Activated CD4-positive, alpha-beta T cell treated with anti-CD3 and anti-CD28 coated beads, Interleukin-2, amount 50 U/mL, for 1 hour (primary cell): ENCODE measurements at regions not wholly inside any gene's neighbourhood (a gene's known extent, or its start where the extent isn't known, plus 50 kb on each side); places are given as distances from the start of the nearest gene placed in this dataset.

Experiments used
- DNase-seq: peaks from one replicate; pipeline ENCODE4 v3.0.0-alpha.2; 2020

DNA sequence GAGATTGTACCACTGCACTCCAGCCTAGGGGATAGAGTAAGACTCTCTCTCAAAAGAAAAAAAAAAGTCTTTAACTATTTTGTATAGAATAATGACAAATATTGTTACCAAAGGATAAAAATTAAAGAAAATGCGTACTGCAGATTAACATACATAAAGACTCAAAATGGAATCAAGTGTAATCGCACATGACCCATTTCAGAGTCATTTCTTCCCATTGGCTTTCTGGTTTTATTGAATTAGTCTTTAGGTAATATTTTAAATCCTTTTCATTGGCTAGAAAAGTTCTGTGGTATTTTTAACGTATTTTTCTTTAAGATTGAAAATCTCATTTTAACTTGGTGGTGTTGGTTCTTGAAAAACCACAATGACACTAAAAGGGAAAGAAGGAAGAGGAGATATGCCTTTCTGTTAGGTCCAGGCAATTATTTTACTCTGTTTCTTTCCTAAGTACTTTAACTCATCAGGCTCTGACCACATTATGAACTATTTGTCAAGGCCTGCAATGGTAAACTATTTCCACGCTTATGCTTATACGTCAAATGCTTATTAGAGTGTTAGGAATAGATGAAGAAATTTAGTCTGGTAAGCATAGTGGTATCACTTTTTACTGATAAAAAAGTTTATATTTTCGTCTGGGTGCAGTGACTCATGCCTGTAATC, 52.3 kb downstream of the PLEKHG1 start:
- DNase-seq = no peak

DNA sequence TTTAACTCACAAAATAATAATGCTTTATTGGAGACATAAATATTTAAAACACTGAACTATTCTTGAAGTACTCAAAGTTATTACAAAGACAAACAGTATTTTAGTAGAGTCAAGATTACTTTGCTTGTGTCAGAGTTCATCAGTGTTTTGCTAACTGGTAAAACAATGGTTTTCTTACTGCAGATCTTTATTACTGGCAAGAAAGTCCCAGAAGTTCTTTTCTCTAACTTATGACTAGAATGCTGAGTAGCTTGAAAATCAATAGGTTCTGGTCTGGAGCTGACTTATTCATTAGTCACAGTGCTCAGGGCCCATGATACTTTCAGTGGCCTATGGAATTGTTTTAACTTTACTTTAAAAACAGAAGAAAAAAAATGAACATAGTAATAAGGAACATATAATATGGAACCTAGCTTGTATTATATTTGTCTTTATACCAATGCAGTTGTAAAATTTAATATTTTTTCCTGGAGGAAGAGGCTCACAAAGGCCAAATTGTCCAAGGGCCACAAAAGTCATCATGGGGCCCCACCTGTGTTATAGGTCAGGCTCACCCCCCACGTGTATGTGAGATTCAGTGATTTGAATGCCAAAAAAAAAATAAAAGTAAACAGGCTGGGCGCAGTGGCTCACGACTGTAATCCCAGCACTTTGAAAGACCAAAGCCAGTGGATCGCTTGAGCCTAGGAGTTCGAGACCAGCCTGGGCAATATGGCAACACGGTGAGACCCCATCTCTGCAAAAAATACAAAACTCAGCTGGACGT, 53.3 kb downstream of the PLEKHG1 start:
- no peak for DNase-seq

DNA sequence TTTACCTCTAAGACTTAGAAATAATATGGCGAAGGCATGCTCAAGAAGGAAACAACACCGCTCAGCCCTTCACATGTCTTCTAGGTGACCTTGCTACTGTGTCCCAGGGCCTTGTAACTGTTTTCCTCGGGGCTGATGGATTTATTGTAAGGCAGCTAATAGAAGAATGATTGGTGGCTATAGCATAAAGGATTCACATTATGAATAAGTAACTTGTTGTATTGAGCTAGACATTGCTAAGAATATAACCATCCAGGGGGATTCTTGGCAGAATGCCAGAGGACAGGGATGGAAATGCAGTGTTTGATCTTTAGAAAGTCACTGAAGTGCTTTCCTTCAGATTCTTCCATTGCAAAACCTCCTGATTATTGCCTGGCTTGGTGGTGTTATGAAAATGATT, 54.9 kb downstream of the PLEKHG1 start:
- no peak for DNase-seq

DNA sequence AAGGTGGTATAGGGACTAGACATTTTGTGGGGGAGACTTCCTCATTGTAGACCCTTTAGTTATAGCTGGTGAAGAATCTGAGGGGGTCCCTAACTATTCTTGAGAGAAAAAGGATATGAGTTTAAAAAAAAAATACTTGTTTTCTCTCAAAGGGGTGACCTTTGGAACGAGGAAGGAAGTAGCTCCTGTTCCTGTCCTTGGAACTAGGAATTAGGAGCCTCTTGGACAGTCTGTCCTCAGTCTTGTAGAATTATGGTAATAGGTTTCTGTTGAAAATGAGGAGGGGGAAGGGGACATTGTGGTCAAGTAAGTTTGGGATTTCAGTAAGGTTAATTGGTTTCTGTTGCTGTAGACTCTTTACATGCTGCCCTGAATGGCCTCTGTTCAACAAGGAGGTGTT, 56.5 kb downstream of the PLEKHG1 start:
- no peak for DNase-seq

DNA sequence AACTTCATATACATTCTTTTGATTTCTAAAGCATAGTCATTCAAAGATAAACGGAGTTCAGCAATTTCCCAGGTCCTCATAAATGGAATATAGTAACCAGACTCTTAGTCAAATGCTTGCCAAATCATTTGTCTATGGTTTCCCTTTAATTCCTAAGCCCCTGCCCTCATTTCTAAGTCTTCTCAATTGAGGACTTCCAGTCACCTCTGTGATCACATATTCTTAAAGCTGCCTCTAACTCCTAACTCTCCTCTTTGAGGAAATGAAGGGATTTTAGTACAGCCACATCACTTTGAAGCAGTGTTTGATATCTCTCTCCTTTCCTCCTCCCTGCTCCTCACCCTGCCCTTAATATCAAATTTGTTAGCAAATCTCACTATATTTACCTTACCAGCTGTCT, 58.7 kb downstream of the PLEKHG1 start:
- no peak for DNase-seq

DNA sequence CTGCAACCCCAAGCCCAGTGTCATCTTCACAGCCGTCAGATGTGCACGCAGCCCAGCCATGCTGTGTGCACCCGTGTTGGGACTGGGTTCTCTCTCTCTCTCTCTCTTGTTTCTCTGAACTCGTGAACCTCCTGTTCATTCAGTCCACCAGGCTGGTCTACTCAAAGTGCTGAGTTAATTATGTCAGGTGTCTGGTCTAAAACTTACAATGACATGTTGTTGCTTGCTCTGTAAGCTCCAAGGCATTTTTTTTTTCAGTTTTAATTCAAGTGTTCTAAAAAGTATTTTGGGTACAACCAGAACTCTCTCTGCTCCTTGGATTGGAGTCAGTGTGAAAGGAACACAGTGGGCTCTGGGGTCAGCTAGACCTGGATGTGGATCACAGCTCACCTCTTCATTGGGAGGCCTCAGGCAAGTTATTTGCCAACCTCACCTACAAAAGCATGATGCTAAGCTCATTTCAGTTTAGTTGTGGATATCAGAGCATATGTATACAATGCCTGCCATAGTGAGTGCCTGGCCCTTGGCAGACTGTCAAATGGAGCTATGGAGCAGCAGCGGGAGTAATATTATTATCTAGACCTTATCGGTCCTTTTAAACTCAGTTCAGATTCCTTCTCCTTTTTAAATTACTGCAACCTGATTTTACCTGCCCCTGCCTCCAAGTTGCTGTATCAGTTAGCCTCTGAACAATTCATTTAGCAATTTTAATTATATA, 59.5 kb downstream of the PLEKHG1 start:
- no peak for DNase-seq

GRCh38 chr6:150661216-150662007, 61.7 kb downstream of the PLEKHG1 start:
- DNase-seq = no peak

DNA sequence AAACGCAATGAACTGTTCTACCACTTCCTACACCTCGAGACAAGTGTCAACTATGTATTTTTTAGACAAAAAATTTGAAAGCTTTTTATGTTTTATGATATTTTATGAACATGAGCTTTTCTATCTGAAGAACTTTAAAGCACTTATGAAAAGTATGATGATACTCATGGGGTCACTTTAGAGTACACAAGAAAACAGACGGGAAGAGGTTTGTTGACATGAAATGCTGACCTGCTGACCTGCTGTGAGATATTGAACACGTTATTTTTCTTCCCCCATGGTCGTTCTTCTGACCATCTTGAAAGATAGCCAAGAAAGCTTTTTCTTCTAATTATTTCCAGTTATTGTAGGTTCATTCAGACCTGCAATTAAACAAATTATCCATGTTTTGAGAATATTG, 63.1 kb downstream of the PLEKHG1 start:
- DNase-seq = no peak

DNA sequence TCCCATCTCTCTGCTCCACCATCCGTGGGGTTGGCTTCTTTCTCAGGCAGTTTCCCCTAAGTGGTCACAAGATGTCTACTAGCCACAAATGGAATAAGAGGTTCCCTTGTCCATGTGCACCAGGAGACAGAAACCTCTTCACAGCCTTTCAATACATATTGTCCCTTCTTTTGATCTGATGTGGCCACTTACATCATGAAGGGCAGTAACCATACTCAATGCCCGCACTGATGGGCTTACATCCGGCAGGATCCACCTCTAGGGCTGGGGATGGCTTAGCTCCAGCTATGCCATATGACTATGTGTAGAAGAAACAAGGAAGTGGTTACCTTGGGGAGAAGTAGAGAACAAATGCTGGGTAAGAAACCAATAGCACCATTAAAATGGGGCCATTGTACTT, 64.4 kb downstream of the PLEKHG1 start:
- no peak for DNase-seq

DNA sequence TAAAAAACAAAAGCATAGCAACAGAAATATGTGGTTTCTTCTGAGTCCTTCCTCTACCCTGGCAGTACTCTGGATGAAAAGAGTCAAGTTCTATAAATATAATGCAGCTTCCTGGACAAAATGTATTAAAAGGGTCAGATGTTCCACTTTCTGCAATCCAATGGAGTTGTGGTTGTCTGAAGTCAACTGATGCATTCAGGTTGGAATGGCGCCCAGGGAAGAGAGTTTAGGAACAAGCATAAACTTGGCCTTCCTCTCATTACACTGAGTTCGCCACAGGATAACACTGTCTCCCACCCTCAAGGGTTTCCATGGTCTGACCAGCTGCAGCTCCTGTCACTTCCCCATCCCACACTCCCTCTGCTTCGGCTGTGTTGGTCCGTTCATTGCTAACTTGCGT, 66.4 kb downstream of the PLEKHG1 start:
- no peak for DNase-seq

- DNase-seq = no peak
Observed at GRCh38 chr6:150667359-150667758, 67.7 kb downstream of the PLEKHG1 start.

DNA sequence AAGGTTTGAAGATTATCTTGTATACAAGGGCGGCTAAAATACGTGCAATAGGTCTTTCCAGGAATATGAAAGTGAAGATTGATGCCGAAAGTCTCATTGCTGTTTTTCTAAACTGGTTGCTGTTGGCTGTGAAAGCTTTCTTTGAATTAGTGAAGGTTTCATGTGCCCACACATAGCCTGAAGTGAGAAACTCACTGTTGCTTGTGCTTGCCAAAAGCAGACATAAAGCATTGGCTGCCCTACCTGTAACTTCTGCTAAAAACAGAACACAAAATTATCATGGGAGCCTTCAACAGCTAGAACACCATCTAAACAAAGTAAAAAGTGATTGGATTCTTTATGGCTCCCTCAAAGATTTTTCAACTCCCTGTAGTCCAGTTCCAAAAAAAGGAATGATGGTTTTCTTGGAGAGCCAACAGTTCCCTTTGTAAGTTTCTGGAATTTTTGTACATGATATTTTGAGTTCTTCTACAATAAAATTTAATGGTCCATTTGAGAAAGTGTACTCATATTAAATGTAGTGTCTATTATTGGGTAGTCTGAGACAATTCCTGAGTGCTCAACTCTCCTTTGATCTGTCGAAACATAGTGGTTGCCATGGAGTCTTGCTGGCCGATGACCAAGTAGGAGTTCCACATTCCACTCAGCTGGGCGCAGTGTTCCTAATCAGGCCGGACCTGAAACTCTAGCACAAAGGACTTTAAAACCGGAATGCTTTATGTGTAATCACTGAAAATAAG, 68.5 kb downstream of the PLEKHG1 start:
- no peak for DNase-seq

DNA sequence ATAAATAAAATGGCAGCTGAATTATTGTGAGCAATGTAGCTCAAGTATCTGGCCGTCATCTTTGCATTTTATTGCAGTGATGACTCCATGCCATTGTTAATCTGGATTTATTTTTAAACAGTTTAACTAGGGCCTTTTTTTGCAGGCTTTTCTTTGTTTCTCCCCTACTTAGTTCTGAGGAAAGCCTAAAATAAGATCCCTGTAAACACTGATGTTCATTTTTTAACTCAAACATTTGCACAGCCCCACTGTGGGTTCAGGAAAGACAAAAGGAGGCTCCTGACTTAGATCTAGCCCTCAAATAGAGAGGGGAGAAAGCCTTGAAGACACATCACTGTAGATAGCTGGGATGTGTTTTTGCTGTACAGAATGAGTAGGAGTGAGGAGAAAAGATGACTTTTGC, 69.2 kb downstream of the PLEKHG1 start:
- no peak for DNase-seq

DNA sequence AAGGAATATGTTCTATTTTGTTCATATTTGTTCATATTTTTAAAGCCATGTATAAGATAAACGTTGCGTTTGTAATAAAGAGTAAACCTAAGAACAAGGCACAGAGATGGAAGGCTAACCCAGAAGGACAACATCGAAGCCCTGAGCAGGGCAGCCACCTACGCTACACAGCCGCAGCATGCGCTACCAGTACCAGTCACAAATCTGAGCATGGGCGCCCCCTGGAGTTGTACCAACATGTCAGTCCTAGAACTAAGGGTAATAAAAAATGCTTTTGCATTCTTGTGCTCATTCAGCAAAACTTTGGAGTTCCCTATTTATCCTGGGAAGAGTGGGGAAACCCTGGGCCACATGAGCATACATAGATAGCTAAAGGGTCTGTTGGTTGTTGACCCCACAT, 70.6 kb downstream of the PLEKHG1 start:
- no peak for DNase-seq

GRCh38 chr6:150672800-150673199, 73.1 kb downstream of the PLEKHG1 start:
- no peak for DNase-seq

DNA sequence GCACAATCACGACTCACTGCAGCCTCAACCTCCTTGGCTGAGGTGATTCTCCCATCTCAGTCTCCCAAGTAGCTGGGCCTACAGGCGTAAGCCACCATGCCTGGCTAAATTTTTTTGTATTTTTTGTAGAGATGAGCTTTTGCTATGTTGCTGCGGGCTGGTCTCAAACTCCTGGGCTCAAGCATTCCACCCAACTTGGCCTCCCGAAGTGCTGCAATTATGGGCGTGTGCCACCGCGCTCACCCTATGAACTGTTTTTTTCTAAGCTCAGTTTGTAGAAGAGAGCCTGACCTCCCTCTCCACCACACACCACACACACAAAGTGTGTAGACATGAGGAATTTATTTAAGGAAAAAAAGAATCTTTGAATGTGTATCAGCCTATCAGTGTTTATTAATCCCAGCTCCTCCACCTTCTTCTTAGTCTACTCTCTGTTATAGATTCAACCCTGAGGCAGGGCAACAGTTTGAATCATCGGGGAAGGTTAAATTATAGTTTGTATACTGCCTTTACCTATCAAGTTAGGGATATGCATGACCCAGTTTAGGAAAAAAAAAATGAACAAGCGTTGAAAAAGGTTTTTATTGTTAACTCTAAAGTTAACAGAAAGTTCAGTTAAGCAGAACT, 74.1 kb downstream of the PLEKHG1 start:
- DNase-seq = no peak

GRCh38 chr6:150676344-150676743, 76.7 kb downstream of the PLEKHG1 start:
- DNase-seq = no peak

- DNase-seq = no peak
Observed at GRCh38 chr6:150676772-150677171, 77.1 kb downstream of the PLEKHG1 start.

DNA sequence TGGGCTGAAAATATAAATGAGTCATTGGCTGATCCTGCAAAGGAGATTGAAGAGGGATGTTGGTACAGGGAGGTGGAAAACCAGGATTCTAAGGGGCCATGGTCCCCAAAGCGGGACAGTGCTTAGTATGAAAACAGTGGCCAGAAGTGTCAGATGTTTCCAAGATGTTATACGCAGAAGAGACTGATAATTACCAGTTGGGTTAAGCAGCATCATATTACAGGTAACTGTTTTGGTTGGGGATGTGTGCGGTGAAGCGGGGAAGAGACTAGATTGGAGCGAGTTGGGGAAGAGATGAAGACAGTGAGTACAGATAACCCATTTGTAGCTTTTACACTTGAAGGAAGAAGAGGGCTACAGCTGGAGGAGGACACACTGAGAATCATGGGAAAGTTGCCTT, 80.8 kb downstream of the PLEKHG1 start:
- no peak for DNase-seq

GRCh38 chr6:150681578-150682395, 82.1 kb downstream of the PLEKHG1 start:
- DNase-seq = no peak

DNA sequence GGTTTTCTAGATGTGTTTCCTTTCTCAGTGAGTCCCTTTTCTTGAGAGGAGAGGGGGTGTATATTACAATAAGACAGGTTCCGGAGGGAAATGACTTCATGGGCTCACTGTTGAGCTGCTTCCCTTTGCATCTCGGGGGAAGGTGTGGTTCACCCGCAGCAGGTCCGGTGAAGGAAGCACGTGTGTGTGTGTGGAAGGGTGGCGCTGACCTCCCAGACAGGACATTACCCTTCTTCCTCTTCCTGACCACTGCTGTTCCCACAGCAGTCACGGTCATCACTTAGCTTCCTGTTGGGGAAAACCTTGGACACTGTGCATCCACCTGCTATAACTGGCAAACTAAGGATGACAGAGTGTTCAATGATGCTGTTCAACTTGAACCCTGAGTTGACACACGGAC, 83.6 kb downstream of the PLEKHG1 start:
- no peak for DNase-seq
